Caco-2 (cell line): ENCODE measurements at regions not wholly inside any gene's neighbourhood (a gene's known extent, or its start where the extent isn't known, plus 50 kb on each side); places are given as distances from the start of the nearest gene placed in this dataset.

Source experiments
- BruUV-seq: library from RNA; stranded (reverse); fragments of 400-500 nt; replicated peaks from 2 replicates; lab custom pipeline; 2021; lab: Mats Ljungman, UMichigan
- CTCF ChIA-PET: fragments of 300-600 bp; sonication (Branson Sonifier 250); formaldehyde crosslinking; loops from one replicate; lab custom pipeline; 2022; ENCODE audit warnings: antibody characterized with exemption; lab: Charles Lee
- POLR2A ChIA-PET: fragments of 300-600 bp; sonication (Branson Sonifier 250); formaldehyde crosslinking; loops from one replicate; lab custom pipeline; 2022; ENCODE audit warnings: antibody characterized with exemption; lab: Charles Lee
- DNase-seq, 2 experiments: peaks; one replicate each; pipeline versions ENCODE4 v3.0.0 to v3.0.0-alpha.2; 2020 to 2022
- H3K27me3 ChIP-seq: replicated peaks from 2 replicates; pipeline ENCODE4 v1.6.0; 2011; ENCODE audit warnings: low read length; ENCODE audit not compliant: control insufficient read depth, insufficient read depth
- H3K36me3 ChIP-seq: 2 replicates; pipeline ENCODE4 v1.5.1; 2011; ENCODE audit warnings: low read length; ENCODE audit not compliant: control insufficient read depth, insufficient read depth
- H3K4me1 ChIP-seq: fragments of 250-450 bp; sonication (Bioruptor Pico); 2 replicates; pipeline ENCODE4 v1.5.1; 2020; ENCODE audit warnings: mild to moderate bottlenecking
- H3K4me3 ChIP-seq: 2 replicates; pipeline ENCODE4 v1.5.1; 2011; ENCODE audit warnings: low read depth, mild to moderate bottlenecking, control low read depth, low read length
- H3K9me3 ChIP-seq: fragments of 250-450 bp; sonication (Bioruptor Pico); 2 replicates; pipeline ENCODE4 v1.5.1; 2020; ENCODE audit warnings: mild to moderate bottlenecking, moderate library complexity
- H3K27ac Mint-ChIP-seq: one replicate; pipeline ENCODE4 v1.8.0; 2022; ENCODE audit warnings: mixed read lengths; ENCODE audit not compliant: unreplicated experiment
- H3K27me3 Mint-ChIP-seq: one replicate; pipeline ENCODE4 v1.8.0; 2022; ENCODE audit warnings: mixed read lengths; ENCODE audit not compliant: insufficient read depth, unreplicated experiment
- H3K36me3 Mint-ChIP-seq: one replicate; pipeline ENCODE4 v1.8.0; 2022; ENCODE audit warnings: mild to moderate bottlenecking, mixed read lengths; ENCODE audit not compliant: insufficient read depth, unreplicated experiment
- H3K4me1 Mint-ChIP-seq: one replicate; pipeline ENCODE4 v1.8.0; 2022; ENCODE audit warnings: low read depth, mixed read lengths; ENCODE audit not compliant: unreplicated experiment
- H3K4me3 Mint-ChIP-seq: one replicate; pipeline ENCODE4 v1.8.0; 2022; ENCODE audit warnings: mild to moderate bottlenecking, moderate library complexity, mixed read lengths; ENCODE audit not compliant: unreplicated experiment
- H3K9me3 Mint-ChIP-seq: one replicate; pipeline ENCODE4 v1.8.0; 2022; ENCODE audit warnings: mixed read lengths; ENCODE audit not compliant: unreplicated experiment
- intact Hi-C: fragments of 100-400 bp; cut with micrococcal nuclease; formaldehyde crosslinking; loops from one replicate; pipeline ENCODE4 v1.10.0; 2022; ENCODE audit not compliant: unreplicated experiment
- TF ChIP-seq, protein P1 (sequence below), 2 experiments: fragments of 200-600 bp in 1 of 2; IDR thresholded peaks; 1 replicate in 1 of 2; 2 replicates in 1 of 2; pipeline versions ENCODE4 v1.5.1 to v1.8.0; 2011 to 2022; ENCODE audit warnings: antibody characterized with exemption in 1 of 2, control low read depth in 1 of 2, inconsistent platforms in 1 of 2, low read depth in 1 of 2, low read length in 1 of 2, mild to moderate bottlenecking in 1 of 2, moderate library complexity in 1 of 2; ENCODE audit not compliant: insufficient read depth in 1 of 2, severe bottlenecking in 1 of 2, unreplicated experiment in 1 of 2

DNA sequence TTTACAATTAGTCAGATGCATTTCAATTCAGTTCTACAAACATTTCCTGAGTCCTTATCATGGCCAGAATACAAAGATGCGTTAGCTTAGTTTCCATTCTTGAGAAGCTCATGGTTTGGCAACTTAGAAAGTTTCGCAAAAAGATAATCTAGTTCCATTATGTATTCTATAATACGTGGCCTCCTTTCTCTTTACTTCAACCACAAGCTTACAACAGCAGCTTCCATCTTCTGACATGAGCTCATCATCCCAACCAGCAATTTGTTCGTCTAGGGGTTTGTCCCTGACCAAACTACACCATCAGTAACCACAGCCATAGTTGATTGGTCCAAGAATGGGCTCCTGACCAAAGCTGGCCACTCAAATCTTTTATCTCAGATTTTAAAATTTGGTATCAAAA is 267.6 kb upstream of the TBC1D5 start:
- no TSS peak for BruUV-seq
- H3K27ac Mint-ChIP-seq = no peak overlapping the region
- H3K4me1 Mint-ChIP-seq = no peaks in the 10 kb centered on the region
- H3K36me3 ChIP-seq = no peaks in the 10 kb centered on the region
- H3K9me3 Mint-ChIP-seq = no peaks in the 10 kb centered on the region
- intact Hi-C loops = no loop called here
- no peaks in the 10 kb centered on the region for H3K9me3 ChIP-seq
- no peaks in the 10 kb centered on the region for H3K4me1 ChIP-seq
- H3K4me3 ChIP-seq = no peak overlapping the region
- no peak overlapping the region for H3K4me3 Mint-ChIP-seq
- H3K36me3 Mint-ChIP-seq = no peaks in the 10 kb centered on the region
- CTCF ChIA-PET = no interaction called here
- H3K27me3 ChIP-seq = no peaks in the 10 kb centered on the region
- no peak for DNase-seq
- no peaks in the 10 kb centered on the region for H3K27me3 Mint-ChIP-seq
- POLR2A ChIA-PET = no interaction called here
- TF ChIP-seq, protein P1, sequence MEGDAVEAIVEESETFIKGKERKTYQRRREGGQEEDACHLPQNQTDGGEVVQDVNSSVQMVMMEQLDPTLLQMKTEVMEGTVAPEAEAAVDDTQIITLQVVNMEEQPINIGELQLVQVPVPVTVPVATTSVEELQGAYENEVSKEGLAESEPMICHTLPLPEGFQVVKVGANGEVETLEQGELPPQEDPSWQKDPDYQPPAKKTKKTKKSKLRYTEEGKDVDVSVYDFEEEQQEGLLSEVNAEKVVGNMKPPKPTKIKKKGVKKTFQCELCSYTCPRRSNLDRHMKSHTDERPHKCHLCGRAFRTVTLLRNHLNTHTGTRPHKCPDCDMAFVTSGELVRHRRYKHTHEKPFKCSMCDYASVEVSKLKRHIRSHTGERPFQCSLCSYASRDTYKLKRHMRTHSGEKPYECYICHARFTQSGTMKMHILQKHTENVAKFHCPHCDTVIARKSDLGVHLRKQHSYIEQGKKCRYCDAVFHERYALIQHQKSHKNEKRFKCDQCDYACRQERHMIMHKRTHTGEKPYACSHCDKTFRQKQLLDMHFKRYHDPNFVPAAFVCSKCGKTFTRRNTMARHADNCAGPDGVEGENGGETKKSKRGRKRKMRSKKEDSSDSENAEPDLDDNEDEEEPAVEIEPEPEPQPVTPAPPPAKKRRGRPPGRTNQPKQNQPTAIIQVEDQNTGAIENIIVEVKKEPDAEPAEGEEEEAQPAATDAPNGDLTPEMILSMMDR (IDR thresholded peaks at IDR 0.05; ENCODE audit: insufficient read depth in 1 of 2, low read depth in 1 of 2, low read length in 1 of 2, severe bottlenecking in 1 of 2, unreplicated experiment in 1 of 2) = no peak

DNA sequence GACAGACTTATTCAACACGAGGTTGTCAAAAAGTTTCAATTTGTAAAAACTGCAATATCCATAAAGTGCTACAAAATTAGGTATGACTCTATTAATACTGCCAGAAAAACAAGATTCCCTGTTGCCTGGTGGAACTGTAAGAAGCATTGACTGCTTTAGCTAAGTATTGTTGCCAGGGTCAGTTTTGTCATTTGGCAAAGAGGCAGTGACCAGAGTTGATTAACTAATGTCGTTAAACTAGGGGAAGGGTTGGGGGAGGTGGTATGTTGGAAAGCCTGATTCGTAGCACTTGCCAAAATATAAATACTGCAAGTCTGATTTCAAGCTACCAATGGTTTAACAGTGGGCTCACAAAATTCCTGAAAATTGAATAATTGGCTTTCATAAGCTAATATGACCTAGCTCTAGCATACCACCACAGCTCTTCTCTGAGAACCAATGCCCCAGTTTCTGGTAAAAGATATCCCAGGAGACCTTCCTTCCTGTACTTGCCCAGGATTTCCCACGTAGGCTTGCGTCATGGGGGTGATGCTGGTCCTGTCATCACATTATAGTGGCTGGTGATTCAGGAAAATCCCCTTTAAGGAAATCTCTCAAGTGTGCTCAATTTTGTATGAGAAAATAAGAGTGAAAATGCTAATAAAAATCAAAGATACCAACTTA is 266.4 kb upstream of the TBC1D5 start:
- Histone ChIP-seq H3K4me1 (no peaks in the 10 kb centered on the region), H3K4me3 (no peak overlapping the region), H3K9me3 (no peaks in the 10 kb centered on the region), H3K27me3 (no peaks in the 10 kb centered on the region), H3K36me3 (no peaks in the 10 kb centered on the region)
- DNase-seq = no peak
- intact Hi-C loops = no loop called here
- CTCF ChIA-PET = interaction anchor here (0.5 kb wide), 1 partner anchor 380 kb away, joined by 3 read pairs; no protein-coding TSS in a partner anchor
- Mint-ChIP-seq H3K27me3 (no peaks in the 10 kb centered on the region), H3K4me1 (no peaks in the 10 kb centered on the region), H3K36me3 (no peaks in the 10 kb centered on the region), H3K27ac (no peak overlapping the region), H3K4me3 (no peak overlapping the region), H3K9me3 (no peaks in the 10 kb centered on the region)
- POLR2A ChIA-PET = no interaction called here
- TF ChIP-seq, protein P1 (IDR thresholded peaks at IDR 0.05; ENCODE audit: insufficient read depth in 1 of 2, low read depth in 1 of 2, low read length in 1 of 2, severe bottlenecking in 1 of 2, unreplicated experiment in 1 of 2) = no peak
- no TSS peak for BruUV-seq

DNA sequence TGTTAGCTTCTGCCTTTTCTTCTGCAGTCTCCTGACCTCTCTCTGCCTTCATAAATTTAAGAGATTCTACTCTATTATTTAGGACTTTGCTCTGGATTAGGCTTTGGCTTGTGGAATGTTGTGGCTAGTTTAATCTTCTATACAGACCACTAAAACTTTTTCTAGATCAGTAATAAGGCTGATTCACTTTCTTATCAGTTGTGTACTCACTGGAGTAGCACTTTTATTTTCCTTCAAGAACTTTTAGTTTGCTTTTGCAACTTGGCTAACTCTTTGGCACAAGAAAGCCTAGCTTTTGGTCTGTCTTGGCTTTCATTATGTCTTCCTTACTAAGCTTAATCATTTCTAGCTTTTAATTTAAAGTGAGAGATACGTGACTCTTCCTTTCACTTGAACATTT is 265.5 kb upstream of the TBC1D5 start:
- no peak for DNase-seq
- H3K27ac Mint-ChIP-seq = no peak overlapping the region
- Histone ChIP-seq H3K9me3 (no peaks in the 10 kb centered on the region), H3K36me3 (no peaks in the 10 kb centered on the region), H3K27me3 (no peaks in the 10 kb centered on the region), H3K4me3 (no peak overlapping the region), H3K4me1 (no peaks in the 10 kb centered on the region)
- H3K4me3 Mint-ChIP-seq = no peak overlapping the region
- TF ChIP-seq, protein P1 (IDR thresholded peaks at IDR 0.05; ENCODE audit: insufficient read depth in 1 of 2, low read depth in 1 of 2, low read length in 1 of 2, severe bottlenecking in 1 of 2, unreplicated experiment in 1 of 2) = no peak
- ChIA-PET CTCF (interaction anchor here (0.5 kb wide), 1 partner anchor 381 kb away, joined by 3 read pairs; no protein-coding TSS in a partner anchor), POLR2A (no interaction called here)
- no TSS peak for BruUV-seq
- H3K9me3 Mint-ChIP-seq = no peaks in the 10 kb centered on the region
- intact Hi-C loops = no loop called here
- H3K4me1 Mint-ChIP-seq = no peaks in the 10 kb centered on the region
- H3K36me3 Mint-ChIP-seq = no peaks in the 10 kb centered on the region
- H3K27me3 Mint-ChIP-seq = no peaks in the 10 kb centered on the region
